GM10266 (cell line): ENCODE measurements at regions not wholly inside any gene's neighbourhood (a gene's known extent, or its start where the extent isn't known, plus 50 kb on each side); places are given as distances from the start of the nearest gene placed in this dataset.
"Not testable (repeated sequence)": the region's sequence is repeated elsewhere in the genome, so short reads cannot be mapped to it uniquely, and the experiment has no call there.

Source experiments
- DNase-seq: peaks from one replicate; pipeline ENCODE4 v3.0.0; 2012; ENCODE audit errors: extremely low spot score
- CTCF ChIP-seq: IDR thresholded peaks from 2 replicates; pipeline ENCODE4 v1.5.1; 2012; ENCODE audit warnings: mild to moderate bottlenecking, low read depth; ENCODE audit not compliant: control insufficient read depth, insufficient read depth; ENCODE audit errors: missing control alignments

GRCh38 chr5:124887223-124887622 lies 140.8 kb upstream of the ZNF608 start:
- no peak for DNase-seq
- TF ChIP-seq CTCF = no peak

- no peak for DNase-seq
These were observed 141.6 kb upstream of the ZNF608 start for GRCh38 chr5:124888050-124888506.

GRCh38 chr5:124888622-124889485 lies 142.4 kb upstream of the ZNF608 start:
- no peak for DNase-seq
- no peak for TF ChIP-seq CTCF

More at GRCh38 chr5:124888050-124888506, 141.6 kb upstream of the ZNF608 start:
- TF ChIP-seq CTCF = no peak

- DNase-seq = no peak
- no peak for TF ChIP-seq CTCF
These were observed 143.0 kb upstream of the ZNF608 start for GRCh38 chr5:124889486-124889825.

GRCh38 chr5:124889850-124890249 lies 143.4 kb upstream of the ZNF608 start:
- DNase-seq = no peak
- no peak for TF ChIP-seq CTCF

GRCh38 chr5:124890442-124890841 lies 144.0 kb upstream of the ZNF608 start:
- not testable (repeated sequence) for DNase-seq

- DNase-seq = no peak
- no peak for TF ChIP-seq CTCF
These were observed 144.7 kb upstream of the ZNF608 start for GRCh38 chr5:124891179-124891578.
